WTC11 (cell line): ENCODE measurements at regions not wholly inside any gene's neighbourhood (a gene's known extent, or its start where the extent isn't known, plus 50 kb on each side); places are given as distances from the start of the nearest gene placed in this dataset.

Experiments
- ATAC-seq: fragments of 200-7000 bp; cut with Tn5 transposase; 2 replicates; pipeline ENCODE4 v1.10.0; 2021; ENCODE audit warnings: mild to moderate bottlenecking, moderate library complexity
- CTCF ChIA-PET: fragments of 300-600 bp; sonication (Branson Sonifier 250); formaldehyde crosslinking; loops from one replicate; lab custom pipeline; 2021; ENCODE audit warnings: antibody characterized with exemption; lab: Charles Lee
- POLR2A ChIA-PET: fragments of 350-600 bp; sonication (Branson Sonifier 250); formaldehyde crosslinking; loops from one replicate; lab custom pipeline; 2021; ENCODE audit warnings: antibody characterized with exemption; lab: Charles Lee
- DNase-seq: peaks from one replicate; pipeline ENCODE4 v3.0.0; 2021; ENCODE audit warnings: low spot score
- H3K27ac Mint-ChIP-seq: 2 replicates; pipeline ENCODE4 v1.8.0; 2021; ENCODE audit warnings: mixed read lengths
- H3K27me3 Mint-ChIP-seq: 2 replicates; pipeline ENCODE4 v1.8.0; 2021; ENCODE audit warnings: low read depth, mild to moderate bottlenecking, moderate library complexity, mixed read lengths
- H3K36me3 Mint-ChIP-seq: 2 replicates; pipeline ENCODE4 v1.8.0; 2021; ENCODE audit warnings: mixed read lengths
- H3K4me1 Mint-ChIP-seq: 2 replicates; pipeline ENCODE4 v1.8.0; 2022; ENCODE audit warnings: mixed read lengths
- H3K4me3 Mint-ChIP-seq: 2 replicates; pipeline ENCODE4 v1.8.0; 2021; ENCODE audit warnings: mild to moderate bottlenecking, moderate library complexity, mixed read lengths
- H3K9me3 Mint-ChIP-seq: 2 replicates; pipeline ENCODE4 v1.8.0; 2021; ENCODE audit warnings: mixed read lengths
- AFF4 ChIP-seq: sonication (generic); formaldehyde crosslinking; IDR thresholded peaks from 2 replicates; pipeline ENCODE4 v1.8.1; 2023; ENCODE audit warnings: mild to moderate bottlenecking, missing genetic modification reagents, borderline replicate concordance
- AR ChIP-seq: fragments of 250-450 bp; sonication (Bioruptor Pico); IDR thresholded peaks from 2 replicates; pipeline ENCODE4 v1.9.0; 2021; ENCODE audit warnings: mild to moderate bottlenecking
- CDX4 ChIP-seq: fragments of 250-450 bp; sonication (Bioruptor Pico); IDR thresholded peaks from 2 replicates; pipeline ENCODE4 v1.9.0; 2021; ENCODE audit warnings: moderate library complexity, mild to moderate bottlenecking, inconsistent platforms, borderline replicate concordance
- E2F4 ChIP-seq: sonication (generic); formaldehyde crosslinking; IDR thresholded peaks from 2 replicates; pipeline ENCODE4 v1.8.1; 2022; ENCODE audit warnings: low read depth, mild to moderate bottlenecking, moderate library complexity, missing genetic modification reagents, borderline replicate concordance
- E2F5 ChIP-seq: sonication (generic); formaldehyde crosslinking; IDR thresholded peaks from 2 replicates; pipeline ENCODE4 v1.8.1; 2022; ENCODE audit warnings: mild to moderate bottlenecking, moderate library complexity, missing genetic modification reagents
- EMX1 ChIP-seq: fragments of 250-450 bp; sonication (Bioruptor Pico); IDR thresholded peaks from 2 replicates; pipeline ENCODE4 v1.8.0; 2021; ENCODE audit warnings: mild to moderate bottlenecking
- ESRRA ChIP-seq: sonication (generic); formaldehyde crosslinking; IDR thresholded peaks from 2 replicates; pipeline ENCODE4 v1.8.1; 2022; ENCODE audit warnings: mild to moderate bottlenecking, missing genetic modification reagents, borderline replicate concordance
- GRHL2 ChIP-seq: fragments of 250-450 bp; sonication (Bioruptor Pico); IDR thresholded peaks from 2 replicates; pipeline ENCODE4 v1.8.0; 2022; ENCODE audit warnings: mild to moderate bottlenecking, moderate library complexity; ENCODE audit not compliant: insufficient replicate concordance, severe bottlenecking
- NFYB ChIP-seq: sonication (generic); formaldehyde crosslinking; conservative IDR thresholded peaks from 2 replicates; pipeline ENCODE4 v1.8.0; 2022; ENCODE audit warnings: low read depth, missing genetic modification reagents
- OVOL2 ChIP-seq: fragments of 250-450 bp; sonication (Bioruptor Pico); IDR thresholded peaks from 2 replicates; pipeline ENCODE4 v1.9.0; 2021; ENCODE audit warnings: mild to moderate bottlenecking, borderline replicate concordance
- RELA ChIP-seq: sonication (generic); formaldehyde crosslinking; IDR thresholded peaks from 2 replicates; pipeline ENCODE4 v1.8.1; 2022; ENCODE audit warnings: missing genetic modification reagents, mild to moderate bottlenecking, borderline replicate concordance
- SOX15 ChIP-seq: fragments of 250-450 bp; sonication (Bioruptor Pico); IDR thresholded peaks from 2 replicates; pipeline ENCODE4 v1.9.0; 2021; ENCODE audit warnings: mild to moderate bottlenecking
- TEAD1 ChIP-seq: sonication (generic); formaldehyde crosslinking; IDR thresholded peaks from 2 replicates; pipeline ENCODE4 v1.8.0; 2022; ENCODE audit warnings: mild to moderate bottlenecking, missing genetic modification reagents
- USF1 ChIP-seq: sonication (generic); formaldehyde crosslinking; IDR thresholded peaks from 2 replicates; pipeline ENCODE4 v1.8.0; 2022; ENCODE audit warnings: mild to moderate bottlenecking, missing genetic modification reagents
- ZMAT4 ChIP-seq: fragments of 250-450 bp; sonication (Bioruptor Pico); IDR thresholded peaks from 2 replicates; pipeline ENCODE4 v1.9.0; 2021; ENCODE audit warnings: mild to moderate bottlenecking
- ZNF423 ChIP-seq: fragments of 250-450 bp; sonication (Bioruptor Pico); IDR thresholded peaks from 2 replicates; pipeline ENCODE4 v2.1.2; 2022; ENCODE audit warnings: mild to moderate bottlenecking, moderate library complexity
- ZSCAN18 ChIP-seq: fragments of 250-450 bp; sonication (Bioruptor Pico); IDR thresholded peaks from 2 replicates; pipeline ENCODE4 v2.1.2; 2022; ENCODE audit warnings: mild to moderate bottlenecking, moderate library complexity

GRCh38 chr16:63442246-63442645 is 1406.0 kb upstream of the CDH8 start:
- ATAC-seq (no peak), DNase-seq (no peak)
- no peaks in the 10 kb centered on the region for H3K9me3 Mint-ChIP-seq
- no peak overlapping the region for H3K4me3 Mint-ChIP-seq
- H3K27ac Mint-ChIP-seq = no peak overlapping the region
- no peak for TF ChIP-seq EMX1
- no peak for TF ChIP-seq AFF4 (CRISPR knock-in tag)
- no peak for TF ChIP-seq E2F4 (CRISPR knock-in tag)
- no peak for TF ChIP-seq GRHL2 (CRISPR knock-in tag)
- no peak for TF ChIP-seq ZNF423
- TF ChIP-seq RELA (CRISPR knock-in tag) = no peak
- TF ChIP-seq AR (CRISPR knock-in tag) = no peak
- TF ChIP-seq USF1 (CRISPR knock-in tag) = no peak
- TF ChIP-seq ESRRA = no peak
- TF ChIP-seq TEAD1 (CRISPR knock-in tag) = no peak
- no peak for TF ChIP-seq SOX15 (CRISPR knock-in tag)
- no peak for TF ChIP-seq NFYB (CRISPR knock-in tag)
- no peaks in the 10 kb centered on the region for H3K4me1 Mint-ChIP-seq
- CTCF ChIA-PET = no interaction called here
- POLR2A ChIA-PET = no interaction called here
- no peaks in the 10 kb centered on the region for H3K36me3 Mint-ChIP-seq
- no peaks in the 10 kb centered on the region for H3K27me3 Mint-ChIP-seq

GRCh38 chr16:63426275-63426870 is 1390.1 kb upstream of the CDH8 start:
- Mint-ChIP-seq H3K27me3 (no peaks in the 10 kb centered on the region; the same call in 1 of the 2 replicates), H3K27ac (no peak overlapping the region), H3K4me3 (no peak overlapping the region), H3K4me1 (no peaks in the 10 kb centered on the region), H3K9me3 (no peaks in the 10 kb centered on the region), H3K36me3 (no peaks in the 10 kb centered on the region)
- CTCF ChIA-PET = no interaction called here
- ATAC-seq = no peak
- no peak for TF ChIP-seq CDX4 (CRISPR knock-in tag)
- TF ChIP-seq OVOL2 (CRISPR knock-in tag) = no peak
- TF ChIP-seq ZMAT4 = no peak
- no peak for TF ChIP-seq ZSCAN18 (CRISPR knock-in tag)
- TF ChIP-seq E2F5 = no peak
- DNase-seq = no peak
- POLR2A ChIA-PET = no interaction called here
